ENCODE measurements at regions not wholly inside any gene's neighbourhood (a gene's known extent, or its start where the extent isn't known, plus 50 kb on each side); places are given as distances from the start of the nearest gene placed in this dataset.

GRCh38 chr4:23268072-23268771 is 575.5 kb downstream of the GBA3 start:
- no peaks in the 10 kb centered on the region for H3K9me3 ChIP-seq (replicated peaks)
- H3K27me3 ChIP-seq (ENCODE audit: low read depth) = no peaks in the 10 kb centered on the region
- intact Hi-C loops (cut with micrococcal nuclease) = no loop called here
- H3K4me1 ChIP-seq = no peaks in the 10 kb centered on the region
- TF ChIP-seq CTCF (IDR thresholded peaks at IDR 0.05; ENCODE audit: borderline replicate concordance) = no peak
- no peaks in the 10 kb centered on the region for H3K36me3 ChIP-seq
- H3K4me3 ChIP-seq = no peak overlapping the region
- no peak for DNase-seq
- H3K27ac ChIP-seq (replicated peaks) = no peak overlapping the region

- intact Hi-C loops (cut with micrococcal nuclease) = no loop called here
- DNase-seq = no peak
- TF ChIP-seq CTCF (IDR thresholded peaks at IDR 0.05; ENCODE audit: borderline replicate concordance) = no peak
- peaks cover 7% of the 10 kb centered on the region for H3K9me3 ChIP-seq (replicated peaks)
- no peaks in the 10 kb centered on the region for H3K36me3 ChIP-seq
- no peak overlapping the region for H3K27ac ChIP-seq (replicated peaks)
- H3K4me1 ChIP-seq = no peaks in the 10 kb centered on the region
- no peaks in the 10 kb centered on the region for H3K27me3 ChIP-seq (ENCODE audit: low read depth)
- H3K4me3 ChIP-seq = no peak overlapping the region
These were observed 573.7 kb downstream of the GBA3 start for GRCh38 chr4:23266401-23266800.

- intact Hi-C loops (cut with micrococcal nuclease) = no loop called here
- no peak overlapping the region for H3K27ac ChIP-seq (replicated peaks)
- peaks cover 22% of the 10 kb centered on the region for H3K9me3 ChIP-seq (replicated peaks)
- TF ChIP-seq CTCF (IDR thresholded peaks at IDR 0.05; ENCODE audit: borderline replicate concordance) = no peak
- no peaks in the 10 kb centered on the region for H3K36me3 ChIP-seq
- DNase-seq = no peak
- H3K27me3 ChIP-seq (ENCODE audit: low read depth) = no peaks in the 10 kb centered on the region
- H3K4me1 ChIP-seq = no peaks in the 10 kb centered on the region
- H3K4me3 ChIP-seq = no peak overlapping the region
These were observed 567.8 kb downstream of the GBA3 start for GRCh38 chr4:23260511-23260910.

- no peak overlapping the region for H3K4me3 ChIP-seq
- DNase-seq = no peak
- H3K36me3 ChIP-seq = no peaks in the 10 kb centered on the region
- no peaks in the 10 kb centered on the region for H3K4me1 ChIP-seq
- no peak for TF ChIP-seq CTCF (IDR thresholded peaks at IDR 0.05; ENCODE audit: borderline replicate concordance)
- intact Hi-C loops (cut with micrococcal nuclease) = no loop called here
- no peaks in the 10 kb centered on the region for H3K27me3 ChIP-seq (ENCODE audit: low read depth)
- H3K9me3 ChIP-seq (replicated peaks) = no peaks in the 10 kb centered on the region
- H3K27ac ChIP-seq (replicated peaks) = no peak overlapping the region
These were observed 552.6 kb downstream of the GBA3 start for GRCh38 chr4:23245203-23245832.

- TF ChIP-seq CTCF (IDR thresholded peaks at IDR 0.05; ENCODE audit: borderline replicate concordance) = no peak
- H3K4me3 ChIP-seq = no peak overlapping the region
- intact Hi-C loops (cut with micrococcal nuclease) = no loop called here
- no peaks in the 10 kb centered on the region for H3K27me3 ChIP-seq (ENCODE audit: low read depth)
- no peak for DNase-seq
- peaks cover 4% of the 10 kb centered on the region for H3K4me1 ChIP-seq
- no peak overlapping the region for H3K27ac ChIP-seq (replicated peaks)
- no peaks in the 10 kb centered on the region for H3K9me3 ChIP-seq (replicated peaks)
- H3K36me3 ChIP-seq = no peaks in the 10 kb centered on the region
These were observed 550.2 kb downstream of the GBA3 start for GRCh38 chr4:23242962-23243361.
